GM10248 (cell line): ENCODE measurements at regions not wholly inside any gene's neighbourhood (a gene's known extent, or its start where the extent isn't known, plus 50 kb on each side); places are given as distances from the start of the nearest gene placed in this dataset.
A peak's percentile ranks its signal among the peaks of the same experiment; 100 is the strongest.

ENCODE experiments used
- CTCF ChIA-PET: fragments of 300-600 bp; sonication (Branson Sonifier 250); formaldehyde crosslinking; extraction: SDS; loops from one replicate; lab custom pipeline; 2021; ENCODE audit warnings: antibody characterized with exemption; lab: Yijun Ruan, JAX
- POLR2A ChIA-PET: fragments of 350-650 bp; sonication (Branson Sonifier 250); formaldehyde crosslinking; extraction: SDS; loops from one replicate; lab custom pipeline; 2020; ENCODE audit warnings: antibody characterized with exemption; lab: Yijun Ruan, JAX
- DNase-seq: peaks from one replicate; pipeline ENCODE4 v3.0.0; 2012; ENCODE audit errors: extremely low spot score
- TF ChIP-seq, protein P1 (sequence below): IDR thresholded peaks from 2 replicates; pipeline ENCODE4 v1.5.1; 2012; ENCODE audit warnings: mild to moderate bottlenecking, low read depth; ENCODE audit errors: extremely low read depth, missing control alignments, control extremely low read depth

DNA sequence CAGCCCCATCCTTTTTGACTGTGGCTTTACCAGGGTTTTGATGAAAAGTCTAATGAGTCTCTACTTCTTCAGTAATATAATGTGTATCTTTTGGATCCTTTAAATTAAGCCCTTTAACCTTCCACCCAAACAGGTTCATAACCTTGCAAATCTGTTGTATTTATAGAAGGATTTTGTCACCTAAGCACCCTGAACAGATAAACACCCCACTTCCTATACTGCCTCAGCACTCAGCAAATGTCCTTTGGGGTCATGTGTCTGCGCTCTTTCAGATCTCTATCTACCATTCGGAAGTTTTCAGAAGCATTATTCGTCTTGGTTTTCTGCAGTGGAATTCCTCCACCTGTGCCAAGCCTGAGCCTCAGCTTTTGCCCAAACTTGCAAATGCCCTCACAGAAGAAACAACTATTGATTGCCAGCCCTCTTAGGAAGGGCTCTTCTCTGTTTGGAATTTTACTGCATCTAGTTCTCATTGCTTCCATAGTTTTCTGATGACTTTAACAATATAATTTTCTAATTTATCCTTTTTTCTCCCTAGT, 214.8 kb upstream of the KCNJ16 start:
- POLR2A ChIA-PET: no interaction called here
- CTCF ChIA-PET: no interaction called here

DNA sequence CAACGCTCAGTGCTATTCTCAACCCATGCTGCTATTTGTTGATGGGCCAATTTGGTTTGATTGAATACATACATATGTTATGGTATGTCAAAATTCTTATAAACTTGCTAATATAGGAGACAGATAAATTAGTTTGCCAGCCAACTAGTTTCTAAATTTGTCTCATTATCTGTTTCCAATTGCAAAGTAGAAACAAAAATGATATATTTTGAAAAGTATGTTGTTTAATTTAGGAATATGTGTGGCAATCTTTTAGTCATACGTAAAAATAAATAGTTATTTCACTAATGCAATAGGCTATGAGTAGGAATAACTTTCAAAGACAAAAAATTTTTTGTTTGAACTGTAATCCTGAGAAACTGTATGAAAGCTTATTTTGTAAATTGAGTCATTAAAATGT, 210.6 kb upstream of the KCNJ16 start:
- DNase-seq: no peak
- ChIA-PET POLR2A (no interaction called here), CTCF (no interaction called here)
- TF ChIP-seq, protein P1, sequence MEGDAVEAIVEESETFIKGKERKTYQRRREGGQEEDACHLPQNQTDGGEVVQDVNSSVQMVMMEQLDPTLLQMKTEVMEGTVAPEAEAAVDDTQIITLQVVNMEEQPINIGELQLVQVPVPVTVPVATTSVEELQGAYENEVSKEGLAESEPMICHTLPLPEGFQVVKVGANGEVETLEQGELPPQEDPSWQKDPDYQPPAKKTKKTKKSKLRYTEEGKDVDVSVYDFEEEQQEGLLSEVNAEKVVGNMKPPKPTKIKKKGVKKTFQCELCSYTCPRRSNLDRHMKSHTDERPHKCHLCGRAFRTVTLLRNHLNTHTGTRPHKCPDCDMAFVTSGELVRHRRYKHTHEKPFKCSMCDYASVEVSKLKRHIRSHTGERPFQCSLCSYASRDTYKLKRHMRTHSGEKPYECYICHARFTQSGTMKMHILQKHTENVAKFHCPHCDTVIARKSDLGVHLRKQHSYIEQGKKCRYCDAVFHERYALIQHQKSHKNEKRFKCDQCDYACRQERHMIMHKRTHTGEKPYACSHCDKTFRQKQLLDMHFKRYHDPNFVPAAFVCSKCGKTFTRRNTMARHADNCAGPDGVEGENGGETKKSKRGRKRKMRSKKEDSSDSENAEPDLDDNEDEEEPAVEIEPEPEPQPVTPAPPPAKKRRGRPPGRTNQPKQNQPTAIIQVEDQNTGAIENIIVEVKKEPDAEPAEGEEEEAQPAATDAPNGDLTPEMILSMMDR: no peak

More for the DNA sequence above, 214.8 kb upstream of the KCNJ16 start:
- no peak for DNase-seq
- TF ChIP-seq, protein P1: no peak

DNA sequence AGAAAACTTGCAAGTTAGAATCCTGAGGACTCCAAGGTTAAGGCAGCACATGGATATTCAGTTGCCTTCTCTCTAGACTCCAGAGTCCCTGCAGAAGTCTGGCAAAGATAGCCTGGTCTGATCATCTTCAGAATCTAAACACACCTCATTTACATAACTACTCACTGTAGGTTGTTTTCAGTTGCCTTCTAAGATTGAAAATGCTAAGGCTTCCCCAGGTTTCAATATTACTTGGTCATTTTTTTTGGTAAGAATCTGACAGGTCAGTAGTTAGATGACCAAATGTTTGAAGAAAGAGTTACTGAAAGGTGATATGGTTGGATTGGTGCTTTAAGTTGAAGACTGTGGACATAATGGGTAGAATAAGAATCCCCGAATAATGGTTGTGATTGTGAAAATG, 205.4 kb upstream of the KCNJ16 start:
- ChIA-PET POLR2A (no interaction called here), CTCF (no interaction called here)
- TF ChIP-seq, protein P1: no peak
- DNase-seq: peak; percentile 42

DNA sequence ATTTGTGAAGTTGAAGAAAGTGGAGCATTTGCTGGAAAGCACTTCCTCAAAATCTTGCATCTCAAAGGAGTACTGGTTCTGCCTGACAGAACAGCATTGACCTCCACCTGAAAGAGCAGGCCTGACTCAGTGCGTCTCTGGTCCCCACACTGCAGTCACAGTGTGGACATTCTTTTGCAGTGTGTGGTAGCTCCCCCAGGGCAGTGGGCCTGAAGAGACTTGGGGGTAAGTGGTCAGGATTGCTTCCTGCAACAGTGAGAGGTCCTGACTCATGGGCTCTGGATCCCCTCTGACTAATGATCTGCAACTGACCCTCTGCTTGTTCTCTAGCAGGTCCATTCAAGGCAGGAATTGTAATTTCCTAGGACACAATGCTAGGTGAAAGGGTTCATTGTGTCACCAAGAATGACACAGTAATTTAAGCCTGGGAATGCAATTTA, 204.9 kb upstream of the KCNJ16 start:
- CTCF ChIA-PET: no interaction called here
- TF ChIP-seq, protein P1: no peak
- DNase-seq: peak; percentile 10
- POLR2A ChIA-PET: no interaction called here

DNA sequence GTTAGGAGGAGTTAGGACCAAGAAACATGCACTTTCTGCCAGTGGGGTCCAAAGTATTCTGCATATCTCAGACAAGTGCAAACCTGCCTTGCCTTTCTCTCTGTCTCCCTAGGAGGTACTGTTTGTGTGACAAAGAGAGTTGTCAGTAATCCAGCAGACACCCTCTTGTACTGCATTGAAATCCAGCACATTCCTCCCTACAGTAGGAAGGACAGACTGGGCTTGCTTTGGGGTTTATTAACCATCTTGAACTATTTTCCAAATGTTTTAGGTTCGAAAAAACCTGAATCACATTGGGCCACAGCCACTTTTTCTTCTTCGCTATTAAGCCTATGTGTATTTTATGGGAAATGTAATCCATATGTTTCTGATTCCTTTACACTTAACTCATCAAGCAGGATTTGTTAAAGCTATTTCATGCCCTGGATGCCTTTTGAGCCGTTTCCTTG, 204.2 kb upstream of the KCNJ16 start:
- ChIA-PET POLR2A (no interaction called here), CTCF (interaction anchor here (1.2 kb wide), 1 partner anchor 26 kb away, joined by 3 read pairs; no protein-coding TSS in a partner anchor)
- TF ChIP-seq, protein P1: no peak
- no peak for DNase-seq

DNA sequence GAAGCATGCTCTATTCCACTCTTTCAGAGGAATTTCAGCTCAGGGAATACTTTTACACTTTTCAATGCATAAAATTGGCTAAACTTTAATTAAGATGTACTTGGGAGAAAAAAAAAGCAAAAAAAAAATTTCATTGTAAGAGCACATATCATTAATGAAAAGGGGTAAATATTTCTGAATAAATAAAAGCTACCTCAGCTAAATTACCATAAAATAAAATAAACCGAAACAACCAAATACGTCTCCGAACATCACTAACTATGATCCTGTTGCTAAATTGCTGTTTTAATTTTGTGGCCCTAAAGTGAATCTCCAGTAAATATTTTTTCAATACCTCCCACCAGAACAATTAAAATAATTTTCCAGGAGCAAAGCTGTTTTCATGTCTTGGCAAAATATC, 203.7 kb upstream of the KCNJ16 start:
- no peak for DNase-seq
- ChIA-PET CTCF (interaction anchor here (1.2 kb wide), 1 partner anchor 26 kb away, joined by 3 read pairs; no protein-coding TSS in a partner anchor), POLR2A (no interaction called here)
- TF ChIP-seq, protein P1: no peak
